Neural progenitor cell (in vitro differentiated cells): ENCODE measurements at regions not wholly inside any gene's neighbourhood (a gene's known extent, or its start where the extent isn't known, plus 50 kb on each side); places are given as distances from the start of the nearest gene placed in this dataset.

Experiments
- EZH2 ChIP-seq: fragments of 200-600 bp; sonication (generic); IDR thresholded peaks from 2 replicates; pipeline ENCODE4 v1.6.1; 2017; ENCODE audit warnings: antibody characterized with exemption, mild to moderate bottlenecking, moderate library complexity
- EZH2phosphoT487 ChIP-seq: fragments of 200-600 bp; sonication (generic); IDR thresholded peaks from 2 replicates; pipeline ENCODE4 v1.6.1; 2017; ENCODE audit warnings: antibody characterized with exemption
- TF ChIP-seq, protein P1 (sequence below): fragments of 200-600 bp; sonication (generic); IDR thresholded peaks from 2 replicates; pipeline ENCODE4 v1.5.1; 2017; ENCODE audit warnings: antibody characterized with exemption, mild to moderate bottlenecking

DNA sequence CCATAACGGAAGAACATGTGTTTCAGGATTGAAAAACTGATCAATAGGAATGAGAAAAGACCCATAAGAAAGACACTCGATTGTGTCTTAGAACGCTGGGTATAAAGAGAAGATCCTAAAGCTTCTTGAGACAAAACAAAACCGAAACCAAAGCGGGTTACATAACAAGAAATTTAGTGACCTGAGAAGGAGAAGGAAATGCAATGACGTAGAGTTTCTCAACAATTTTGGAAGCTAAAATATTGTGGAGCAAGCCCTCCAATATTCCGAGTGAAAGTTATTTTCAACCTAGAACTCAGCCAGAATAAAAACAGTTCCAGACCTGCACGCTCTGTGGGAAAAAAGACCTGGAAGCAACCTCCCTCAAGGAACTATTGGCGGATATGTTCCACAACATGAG, 81.9 kb upstream of the FREM1 start:
- TF ChIP-seq, protein P1, sequence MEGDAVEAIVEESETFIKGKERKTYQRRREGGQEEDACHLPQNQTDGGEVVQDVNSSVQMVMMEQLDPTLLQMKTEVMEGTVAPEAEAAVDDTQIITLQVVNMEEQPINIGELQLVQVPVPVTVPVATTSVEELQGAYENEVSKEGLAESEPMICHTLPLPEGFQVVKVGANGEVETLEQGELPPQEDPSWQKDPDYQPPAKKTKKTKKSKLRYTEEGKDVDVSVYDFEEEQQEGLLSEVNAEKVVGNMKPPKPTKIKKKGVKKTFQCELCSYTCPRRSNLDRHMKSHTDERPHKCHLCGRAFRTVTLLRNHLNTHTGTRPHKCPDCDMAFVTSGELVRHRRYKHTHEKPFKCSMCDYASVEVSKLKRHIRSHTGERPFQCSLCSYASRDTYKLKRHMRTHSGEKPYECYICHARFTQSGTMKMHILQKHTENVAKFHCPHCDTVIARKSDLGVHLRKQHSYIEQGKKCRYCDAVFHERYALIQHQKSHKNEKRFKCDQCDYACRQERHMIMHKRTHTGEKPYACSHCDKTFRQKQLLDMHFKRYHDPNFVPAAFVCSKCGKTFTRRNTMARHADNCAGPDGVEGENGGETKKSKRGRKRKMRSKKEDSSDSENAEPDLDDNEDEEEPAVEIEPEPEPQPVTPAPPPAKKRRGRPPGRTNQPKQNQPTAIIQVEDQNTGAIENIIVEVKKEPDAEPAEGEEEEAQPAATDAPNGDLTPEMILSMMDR: no peak
- TF ChIP-seq EZH2: no peak
- TF ChIP-seq EZH2phosphoT487: no peak
